Uterus (tissue), 3 donors: ENCODE measurements at regions not wholly inside any gene's neighbourhood (a gene's known extent, or its start where the extent isn't known, plus 50 kb on each side); places are given as distances from the start of the nearest gene placed in this dataset.
A peak's percentile ranks its signal among the peaks of the same experiment; 100 is the strongest.
"Not testable (repeated sequence)": the region's sequence is repeated elsewhere in the genome, so short reads cannot be mapped to it uniquely, and the experiment has no call there.

ENCODE experiments used
- DNase-seq, 2 donors: peaks; one replicate each; pipeline ENCODE4 v3.0.0-alpha.2; 2019 to 2020
- H3K27ac ChIP-seq, 2 donors: fragments of 200-600 bp; sonication (generic); 1 replicate in 1 of 2; 2 replicates in 1 of 2; pipeline ENCODE4 v1.5.1; 2016 to 2018
- H3K27me3 ChIP-seq, 2 donors: fragments of 200-600 bp; sonication (generic); one replicate each; pipeline ENCODE4 v1.5.1; 2018 to 2019; ENCODE audit warnings: control low read depth in 1 of 2
- H3K36me3 ChIP-seq, 2 donors: fragments of 200-600 bp; sonication (generic); one replicate each; pipeline ENCODE4 v1.5.1; 2019; ENCODE audit warnings: control low read depth in 1 of 2
- H3K4me1 ChIP-seq, 2 donors: fragments of 200-600 bp; sonication (generic); one replicate each; pipeline ENCODE4 v1.5.1; 2018 to 2019; ENCODE audit warnings: control low read depth in 1 of 2
- H3K4me3 ChIP-seq, 2 donors: fragments of 200-600 bp; sonication (generic); 1 replicate in 1 of 2; 2 replicates in 1 of 2; pipeline ENCODE4 v1.5.1; 2018 to 2019; ENCODE audit warnings: mild to moderate bottlenecking in 1 of 2
- H3K9me3 ChIP-seq, 2 donors: fragments of 200-600 bp; sonication (generic); one replicate each; pipeline ENCODE4 v1.5.1; 2019; ENCODE audit warnings: control low read depth in 1 of 2
- CTCF ChIP-seq, 4 experiments: fragments of 200-600 bp in 2 of 4; fragments of 450-650 bp in 2 of 4; sonication (generic) in 2 of 4; IDR thresholded peaks; one replicate each; pipeline ENCODE4 v1.5.1; 2016 to 2019; ENCODE audit warnings: antibody characterized with exemption in 4 of 4, mild to moderate bottlenecking in 2 of 4, moderate library complexity in 1 of 4
- POLR2A ChIP-seq, 2 donors: fragments of 450-650 bp; IDR thresholded peaks; one replicate each; pipeline ENCODE4 v1.6.1; 2016; ENCODE audit warnings: antibody characterized with exemption in 2 of 2, mild to moderate bottlenecking in 1 of 2, moderate library complexity in 1 of 2
- intact Hi-C: fragments of 100-400 bp; cut with DNase I; formaldehyde crosslinking; loops from one replicate; pipeline ENCODE4 v1.15.1; 2023; ENCODE audit warnings: low total_unique reads
- donor health status: DM: yes; HTN: yes; CAD: no.

DNA sequence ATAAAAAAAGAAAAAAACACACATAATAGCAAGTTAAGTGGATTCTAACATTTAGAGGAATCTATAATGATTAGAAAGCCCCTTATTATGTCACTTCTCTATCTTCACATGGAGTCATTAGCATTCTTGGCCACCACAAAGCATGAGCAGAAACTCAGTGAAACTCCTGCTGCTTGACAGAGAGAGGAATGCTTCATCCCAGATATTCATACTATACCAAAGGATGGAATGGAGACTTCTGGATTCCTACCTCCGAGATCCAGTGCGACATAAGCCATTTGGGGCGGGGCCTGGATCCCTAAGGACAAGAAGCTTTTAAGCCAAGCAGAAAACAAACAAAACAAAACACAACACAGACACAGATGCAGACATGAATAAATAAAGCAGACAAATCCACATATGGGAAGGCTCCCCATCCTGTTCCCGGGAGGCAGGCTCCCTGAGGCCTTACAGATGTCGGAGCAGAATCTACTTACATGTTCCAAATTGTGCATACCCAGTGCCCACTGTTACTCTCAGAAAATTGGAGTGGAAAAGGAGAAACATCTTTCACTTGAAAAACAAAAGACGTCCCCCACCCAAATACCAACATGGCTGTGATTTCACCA lies 727.3 kb downstream of the MAFB start:
- intact Hi-C loops, result no loop called here
- Histone ChIP-seq H3K4me3 (no peak overlapping the region), H3K36me3 (no peaks in the 10 kb centered on the region), H3K4me1 (peaks cover 0 to 4% of the 10 kb centered on the region in 2 donors), H3K27ac (no peak overlapping the region), H3K9me3 (no peaks in the 10 kb centered on the region), H3K27me3 (no peaks in the 10 kb centered on the region)
- no peak for TF ChIP-seq CTCF (IDR thresholded peaks at IDR 0.05)
- no peak for TF ChIP-seq POLR2A (IDR thresholded peaks at IDR 0.05)
- DNase-seq, result no peak

GRCh38 chr20:39960522-39961428 lies 728.3 kb downstream of the MAFB start:
- DNase-seq, result peak in 1 of 2 donors; percentile 17
- TF ChIP-seq CTCF (IDR thresholded peaks at IDR 0.05) (peak in 1 of 4 experiments; percentile 10), POLR2A (IDR thresholded peaks at IDR 0.05) (no peak)
- H3K36me3 ChIP-seq, result no peaks in the 10 kb centered on the region
- H3K27me3 ChIP-seq, result no peaks in the 10 kb centered on the region
- no peak overlapping the region for H3K27ac ChIP-seq
- H3K9me3 ChIP-seq, result no peaks in the 10 kb centered on the region
- H3K4me3 ChIP-seq, result no peak overlapping the region
- intact Hi-C loops, result no loop called here
- peaks cover 0 to 4% of the 10 kb centered on the region in 2 donors for H3K4me1 ChIP-seq

GRCh38 chr20:39957911-39958310 lies 731.1 kb downstream of the MAFB start:
- H3K36me3 ChIP-seq, DNase-seq, H3K27ac ChIP-seq, H3K4me1 ChIP-seq, H3K4me3 ChIP-seq, H3K27me3 ChIP-seq, intact Hi-C loops, H3K9me3 ChIP-seq: not testable (repeated sequence)

DNA sequence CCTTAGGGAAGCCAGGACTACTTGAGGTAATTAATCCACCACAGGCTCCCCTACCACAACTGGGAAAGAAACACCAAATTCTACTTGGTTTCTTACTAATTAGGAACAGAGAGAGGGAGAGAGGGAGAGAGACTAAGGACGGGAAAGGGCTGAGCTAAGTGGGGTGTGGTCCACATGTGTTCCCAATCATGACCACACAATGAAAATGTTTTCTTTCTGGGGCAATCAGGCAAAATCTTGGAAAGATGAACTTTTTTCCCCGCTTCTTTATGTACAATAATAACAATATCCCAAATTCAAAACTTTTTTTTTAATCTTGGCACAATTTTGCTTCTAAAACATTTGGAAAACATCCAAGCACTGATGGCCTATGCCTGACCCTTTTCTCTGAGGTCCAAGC lies 734.4 kb downstream of the MAFB start:
- H3K9me3 ChIP-seq, result no peaks in the 10 kb centered on the region
- no peak overlapping the region for H3K27ac ChIP-seq
- H3K27me3 ChIP-seq, result no peaks in the 10 kb centered on the region
- no peak overlapping the region for H3K4me3 ChIP-seq
- H3K4me1 ChIP-seq, result no peaks in the 10 kb centered on the region
- no peak for TF ChIP-seq CTCF (IDR thresholded peaks at IDR 0.05)
- no peak for TF ChIP-seq POLR2A (IDR thresholded peaks at IDR 0.05)
- no peak for DNase-seq
- no peaks in the 10 kb centered on the region for H3K36me3 ChIP-seq
- intact Hi-C loops, result no loop called here

DNA sequence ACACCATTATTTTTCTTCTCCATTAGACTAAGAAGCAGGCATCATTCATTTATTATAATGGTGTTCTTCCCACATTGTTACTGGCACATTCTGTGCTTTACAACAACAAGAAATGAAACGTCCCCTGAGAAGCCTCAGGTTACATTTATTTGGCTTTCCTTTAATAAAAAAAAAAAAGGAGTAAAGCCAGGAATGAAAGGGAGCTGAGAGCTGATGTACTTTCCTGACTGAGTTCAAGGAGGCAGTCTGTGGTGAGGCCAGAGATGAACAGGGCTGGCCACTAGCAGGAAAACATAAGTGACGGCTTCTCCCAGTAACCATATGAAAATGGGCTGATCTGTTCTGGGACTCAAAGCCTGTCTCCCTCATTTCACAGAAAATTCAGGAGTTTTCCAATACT lies 742.1 kb downstream of the MAFB start:
- DNase-seq, result no peak
- no peaks in the 10 kb centered on the region for H3K36me3 ChIP-seq
- no peaks in the 10 kb centered on the region for H3K9me3 ChIP-seq
- no peak overlapping the region for H3K4me3 ChIP-seq
- no peaks in the 10 kb centered on the region for H3K4me1 ChIP-seq
- no peaks in the 10 kb centered on the region for H3K27me3 ChIP-seq
- H3K27ac ChIP-seq, result no peak overlapping the region
- TF ChIP-seq POLR2A (IDR thresholded peaks at IDR 0.05) (no peak), CTCF (IDR thresholded peaks at IDR 0.05) (no peak)
- intact Hi-C loops, result no loop called here
